ENCODE measurements at regions not wholly inside any gene's neighbourhood (a gene's known extent, or its start where the extent isn't known, plus 50 kb on each side); places are given as distances from the start of the nearest gene placed in this dataset.

DNA sequence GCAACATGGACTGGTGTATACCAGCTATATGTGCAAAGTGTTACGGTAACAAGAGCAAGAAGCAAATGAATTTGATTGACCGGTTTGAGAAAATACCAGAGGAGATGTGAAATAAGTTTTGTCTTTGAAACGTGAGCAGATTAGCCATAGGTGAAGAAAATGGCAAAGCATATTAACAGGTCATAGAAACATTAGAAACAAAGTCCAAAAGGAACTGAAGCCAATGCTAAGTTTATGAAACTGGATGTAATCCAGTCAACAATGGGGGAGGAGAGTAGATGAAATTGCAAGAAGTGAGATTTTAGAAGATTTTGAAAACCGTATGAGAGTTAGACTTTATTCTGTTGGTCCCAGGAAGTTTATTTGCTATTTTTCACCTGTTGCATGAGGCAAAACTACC, 1315.4 kb upstream of the CHAC2 start:
- no peak for TF ChIP-seq POLR2A (IDR thresholded peaks at IDR 0.05)
- no peak for TF ChIP-seq CTCF (IDR thresholded peaks at IDR 0.05)
- DNase-seq (ENCODE audit: low spot score in 2 of 2): no peak
- H3K4me3 ChIP-seq (ENCODE audit: low read depth, poor library complexity, severe bottlenecking): no peak overlapping the region
- 87 to 89% methylated on average over 4 of the region's 4 CpGs for WGBS, 2 donors
- intact Hi-C loops (cut with DNase I; ENCODE audit: low total_unique reads): no loop called here

DNA sequence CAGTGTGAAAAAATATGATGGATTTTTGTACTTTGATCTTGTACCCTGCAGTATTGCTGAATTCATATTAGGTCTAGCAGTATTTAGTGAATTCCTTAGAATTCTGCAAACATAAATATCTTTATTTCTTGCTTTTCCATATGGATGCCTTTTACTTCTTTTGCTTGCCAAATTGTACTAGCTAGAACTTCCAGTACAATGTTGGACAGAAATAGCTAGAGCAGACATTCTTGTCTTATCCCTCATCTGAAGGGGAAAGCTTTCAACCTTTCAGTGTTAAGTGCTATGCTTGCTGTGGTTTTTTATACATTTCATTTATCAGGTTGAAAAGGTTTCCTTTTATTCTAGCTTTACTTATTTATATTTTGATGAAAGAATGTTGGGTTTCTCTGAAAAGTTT, 1321.9 kb upstream of the CHAC2 start:
- DNase-seq (ENCODE audit: low spot score in 2 of 2): no peak
- intact Hi-C loops (cut with DNase I; ENCODE audit: low total_unique reads): no loop called here
- no peak overlapping the region for H3K4me3 ChIP-seq (ENCODE audit: low read depth, poor library complexity, severe bottlenecking)
- TF ChIP-seq POLR2A (IDR thresholded peaks at IDR 0.05) (no peak), CTCF (IDR thresholded peaks at IDR 0.05) (no peak)

DNA sequence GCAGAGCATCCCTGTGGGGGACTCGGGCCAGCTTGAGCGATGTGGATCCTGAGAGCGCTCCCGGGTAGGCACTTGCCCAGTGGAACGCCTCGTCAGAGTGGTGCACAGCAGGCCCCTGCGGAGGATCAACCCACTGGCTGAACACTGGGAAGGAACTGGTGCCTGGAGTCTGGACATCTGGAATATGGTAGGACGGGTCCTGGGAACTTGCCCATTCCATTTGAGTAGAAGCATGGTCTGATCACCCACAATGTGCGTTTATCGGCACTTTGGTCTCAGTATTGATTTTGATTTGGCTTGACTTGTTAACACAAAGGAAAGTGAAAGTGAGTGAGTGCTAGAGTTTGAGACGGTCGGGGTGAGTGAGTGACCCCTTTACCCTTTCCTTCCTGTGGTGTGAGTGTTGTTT, 1336.2 kb upstream of the CHAC2 start:
- intact Hi-C loops (cut with DNase I; ENCODE audit: low total_unique reads): no loop called here
- H3K4me3 ChIP-seq (ENCODE audit: low read depth, poor library complexity, severe bottlenecking): no peak overlapping the region
- DNase-seq (ENCODE audit: low spot score in 2 of 2): no peak
- 93 to 94% methylated on average over 12 of the region's 12 CpGs for WGBS, 2 donors
- TF ChIP-seq POLR2A (IDR thresholded peaks at IDR 0.05): no peak
- no peak for TF ChIP-seq CTCF (IDR thresholded peaks at IDR 0.05)

- no peak overlapping the region for H3K4me3 ChIP-seq (ENCODE audit: low read depth, poor library complexity, severe bottlenecking)
- TF ChIP-seq POLR2A (IDR thresholded peaks at IDR 0.05): no peak
- TF ChIP-seq CTCF (IDR thresholded peaks at IDR 0.05): no peak
- WGBS, 2 donors: 49 to 59% methylated on average over 3 of the region's 3 CpGs
- intact Hi-C loops (cut with DNase I; ENCODE audit: low total_unique reads): no loop called here
- no peak for DNase-seq (ENCODE audit: low spot score in 2 of 2)
Measured at GRCh38 chr2:52429740-52430139, 1337.9 kb upstream of the CHAC2 start.

GRCh38 chr2:52429171-52429570, 1338.4 kb upstream of the CHAC2 start:
- 59 to 60% methylated on average over 2 of the region's 2 CpGs for WGBS, 2 donors
- H3K4me3 ChIP-seq (ENCODE audit: low read depth, poor library complexity, severe bottlenecking): no peak overlapping the region
- TF ChIP-seq CTCF (IDR thresholded peaks at IDR 0.05) (no peak), POLR2A (IDR thresholded peaks at IDR 0.05) (no peak)
- intact Hi-C loops (cut with DNase I; ENCODE audit: low total_unique reads): no loop called here
- DNase-seq (ENCODE audit: low spot score in 2 of 2): no peak

DNA sequence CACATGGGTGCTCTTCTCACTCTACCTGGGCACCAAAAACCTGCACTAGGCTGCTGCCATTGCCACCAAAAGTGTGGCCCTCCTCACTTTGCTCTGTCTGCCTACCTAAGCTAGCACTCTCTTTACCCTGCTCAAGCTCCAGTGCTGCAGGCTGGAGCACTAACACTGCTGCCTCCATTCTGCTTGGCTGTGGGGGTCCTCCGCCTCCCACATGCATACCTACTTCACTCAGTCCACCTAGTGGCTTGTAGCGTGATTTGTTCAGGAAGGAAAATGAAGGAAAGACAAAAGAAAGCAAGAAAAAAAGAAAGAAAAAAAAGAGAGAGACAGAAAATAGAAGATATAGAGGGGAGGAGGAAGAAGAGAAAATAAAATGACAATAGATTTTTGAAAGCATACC, 1339.4 kb upstream of the CHAC2 start:
- 87 to 92% methylated on average over 2 of the region's 2 CpGs for WGBS, 2 donors
- H3K4me3 ChIP-seq (ENCODE audit: low read depth, poor library complexity, severe bottlenecking): no peak overlapping the region
- TF ChIP-seq CTCF (IDR thresholded peaks at IDR 0.05) (no peak), POLR2A (IDR thresholded peaks at IDR 0.05) (no peak)
- no peak for DNase-seq (ENCODE audit: low spot score in 2 of 2)
- intact Hi-C loops (cut with DNase I; ENCODE audit: low total_unique reads): no loop called here

Data from lower leg skin (tissue), 4 donors.